ENCODE measurements at regions not wholly inside any gene's neighbourhood (a gene's known extent, or its start where the extent isn't known, plus 50 kb on each side); places are given as distances from the start of the nearest gene placed in this dataset.
"Not testable (repeated sequence)": the region's sequence is repeated elsewhere in the genome, so short reads cannot be mapped to it uniquely, and the experiment has no call there.

GRCh38 chr17:20724391-20724790 lies 144.9 kb downstream of the CDRT15L2 start:
- not testable (repeated sequence) for TF ChIP-seq CTCF, POLR2A (IDR thresholded peaks at IDR 0.05)
